Prostate gland (tissue), 2 donors: ENCODE measurements at regions not wholly inside any gene's neighbourhood (a gene's known extent, or its start where the extent isn't known, plus 50 kb on each side); places are given as distances from the start of the nearest gene placed in this dataset.
A peak's percentile ranks its signal among the peaks of the same experiment; 100 is the strongest.

Source experiments
- DNase-seq: peaks from one replicate; pipeline ENCODE4 v3.0.0-alpha.2; 2019; ENCODE audit warnings: low spot score
- H3K27ac ChIP-seq, 2 donors: fragments of 200-600 bp; sonication (generic); 2 replicates each; pipeline ENCODE4 v1.5.1; 2017 to 2019
- H3K27me3 ChIP-seq: fragments of 200-600 bp; sonication (generic); replicated peaks from 2 replicates; pipeline ENCODE4 v1.5.1; 2019; ENCODE audit not compliant: insufficient read depth
- H3K36me3 ChIP-seq, 2 donors: fragments of 200-600 bp; sonication (generic); 1 replicate in 1 of 2; 2 replicates in 1 of 2; pipeline versions ENCODE4 v1.5.1 to v1.8.1; 2017 to 2019
- H3K4me1 ChIP-seq: fragments of 200-600 bp; sonication (generic); replicated peaks from 2 replicates; pipeline ENCODE4 v1.5.1; 2019
- H3K4me3 ChIP-seq, 2 donors: fragments of 200-600 bp; sonication (generic); 2 replicates each; pipeline ENCODE4 v1.5.1; 2017 to 2019
- H3K9me3 ChIP-seq: fragments of 200-600 bp; sonication (generic); 2 replicates; pipeline ENCODE4 v1.5.1; 2017
- POLR2A ChIP-seq: fragments of 450-650 bp; IDR thresholded peaks from one replicate; pipeline ENCODE4 v1.6.1; 2016; ENCODE audit warnings: antibody characterized with exemption, mild to moderate bottlenecking
- POLR2AphosphoS5 ChIP-seq: sonication (generic); formaldehyde crosslinking; IDR thresholded peaks from one replicate; pipeline ENCODE4 v1.6.1; 2017; ENCODE audit warnings: antibody characterized with exemption
- WGBS: methylation state at CpG from one replicate; pipeline ENCODE4 v1.1.5; 2018; 5-methylcytosine and 5-hydroxymethylcytosine counted together
- intact Hi-C: fragments of 100-400 bp; cut with DNase I; formaldehyde crosslinking; loops from one replicate; pipeline ENCODE4 v1.14.2; 2022
- TF ChIP-seq, protein P1 (sequence below), 4 experiments: fragments of 200-600 bp in 2 of 4; fragments of 450-650 bp in 2 of 4; sonication (generic) in 2 of 4; IDR thresholded peaks; 1 replicate in 3 of 4; 2 replicates in 1 of 4; pipeline ENCODE4 v1.5.1; 2016 to 2019; ENCODE audit warnings: antibody characterized with exemption in 4 of 4, mild to moderate bottlenecking in 2 of 4, moderate library complexity in 2 of 4

DNA sequence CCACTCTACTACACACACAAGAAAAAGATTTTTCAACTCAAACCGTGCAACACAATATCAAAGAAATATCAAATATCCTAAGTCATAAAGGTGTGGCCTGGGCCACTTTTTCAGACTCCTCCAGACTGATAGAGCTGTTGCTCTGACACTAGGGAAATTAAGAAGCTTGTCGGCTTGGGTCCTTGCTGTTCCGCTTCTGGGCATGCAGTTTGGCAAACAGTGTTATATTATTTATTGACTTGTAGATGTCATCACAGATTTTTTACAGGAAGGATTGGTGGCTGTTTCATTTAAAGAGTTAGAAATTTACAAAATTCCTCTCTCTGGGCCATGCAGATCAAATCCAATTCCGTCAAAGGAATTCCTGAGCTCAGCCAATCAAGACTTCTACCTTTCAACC, 64.5 kb upstream of the EPCAM start:
- peak; percentile 37 for DNase-seq

DNA sequence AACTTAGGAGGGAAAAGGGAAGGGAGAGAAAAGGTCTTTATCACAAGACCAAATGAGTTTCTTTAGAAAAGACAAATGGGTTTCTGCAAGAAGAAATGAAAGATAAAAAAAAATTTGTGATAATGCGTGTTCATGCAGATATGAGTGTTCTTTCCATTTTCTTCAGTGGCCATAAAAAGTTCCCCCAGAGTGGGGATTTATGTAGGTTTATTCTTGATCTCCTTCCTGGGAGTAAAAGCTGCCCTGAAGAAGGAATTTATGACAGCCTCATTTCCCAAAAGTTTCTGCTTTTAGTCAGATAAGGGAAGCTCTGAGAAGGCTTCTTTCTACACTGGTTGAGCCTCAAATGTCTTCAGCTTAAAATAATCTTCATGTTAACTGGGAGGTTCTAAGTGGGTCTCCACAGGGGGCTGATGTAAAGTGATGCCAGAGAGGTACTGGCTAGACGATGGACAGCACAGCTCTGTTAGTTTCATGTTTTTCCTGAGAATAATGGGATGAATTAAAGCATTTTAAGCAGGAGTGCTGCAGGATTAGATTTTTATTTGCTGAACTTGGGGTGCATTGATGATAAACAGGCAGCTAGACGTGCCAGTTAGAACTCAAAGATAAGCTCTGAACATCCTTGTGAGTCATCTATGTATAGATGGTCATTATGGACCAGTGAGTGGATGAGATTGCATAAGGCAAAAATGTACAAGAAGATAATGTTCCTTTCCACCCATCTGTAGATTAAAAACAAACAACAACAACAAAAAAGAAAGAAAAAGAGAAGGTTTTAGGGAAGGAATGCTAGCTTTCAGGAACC, 65.6 kb upstream of the EPCAM start:
- H3K27me3 ChIP-seq: no peaks in the 10 kb centered on the region
- no peak overlapping the region for H3K4me3 ChIP-seq
- no peaks in the 10 kb centered on the region for H3K4me1 ChIP-seq
- WGBS: 64% methylated on average over 3 of the region's 3 CpGs
- intact Hi-C loops: no loop called here
- no peaks in the 10 kb centered on the region for H3K36me3 ChIP-seq
- TF ChIP-seq POLR2AphosphoS5 (no peak), POLR2A (no peak)
- TF ChIP-seq, protein P1, sequence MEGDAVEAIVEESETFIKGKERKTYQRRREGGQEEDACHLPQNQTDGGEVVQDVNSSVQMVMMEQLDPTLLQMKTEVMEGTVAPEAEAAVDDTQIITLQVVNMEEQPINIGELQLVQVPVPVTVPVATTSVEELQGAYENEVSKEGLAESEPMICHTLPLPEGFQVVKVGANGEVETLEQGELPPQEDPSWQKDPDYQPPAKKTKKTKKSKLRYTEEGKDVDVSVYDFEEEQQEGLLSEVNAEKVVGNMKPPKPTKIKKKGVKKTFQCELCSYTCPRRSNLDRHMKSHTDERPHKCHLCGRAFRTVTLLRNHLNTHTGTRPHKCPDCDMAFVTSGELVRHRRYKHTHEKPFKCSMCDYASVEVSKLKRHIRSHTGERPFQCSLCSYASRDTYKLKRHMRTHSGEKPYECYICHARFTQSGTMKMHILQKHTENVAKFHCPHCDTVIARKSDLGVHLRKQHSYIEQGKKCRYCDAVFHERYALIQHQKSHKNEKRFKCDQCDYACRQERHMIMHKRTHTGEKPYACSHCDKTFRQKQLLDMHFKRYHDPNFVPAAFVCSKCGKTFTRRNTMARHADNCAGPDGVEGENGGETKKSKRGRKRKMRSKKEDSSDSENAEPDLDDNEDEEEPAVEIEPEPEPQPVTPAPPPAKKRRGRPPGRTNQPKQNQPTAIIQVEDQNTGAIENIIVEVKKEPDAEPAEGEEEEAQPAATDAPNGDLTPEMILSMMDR (IDR thresholded peaks at IDR 0.05): no peak
- no peak overlapping the region for H3K27ac ChIP-seq
- no peak for DNase-seq
- H3K9me3 ChIP-seq: no peaks in the 10 kb centered on the region

More for the DNA sequence above, 64.5 kb upstream of the EPCAM start:
- 39% methylated on average over 4 of the region's 4 CpGs for whole genome bisulfite sequencing
- no peaks in the 10 kb centered on the region for H3K27me3 ChIP-seq
- no peaks in the 10 kb centered on the region for H3K36me3 ChIP-seq
- TF ChIP-seq POLR2A: no peak
- TF ChIP-seq, protein P1 (IDR thresholded peaks at IDR 0.05): no peak
- TF ChIP-seq POLR2AphosphoS5: peak; percentile 64
- intact Hi-C loops: no loop called here
- no peaks in the 10 kb centered on the region for H3K9me3 ChIP-seq
- no peak overlapping the region for H3K4me3 ChIP-seq
- H3K27ac ChIP-seq: no peak overlapping the region
- H3K4me1 ChIP-seq: no peaks in the 10 kb centered on the region

DNA sequence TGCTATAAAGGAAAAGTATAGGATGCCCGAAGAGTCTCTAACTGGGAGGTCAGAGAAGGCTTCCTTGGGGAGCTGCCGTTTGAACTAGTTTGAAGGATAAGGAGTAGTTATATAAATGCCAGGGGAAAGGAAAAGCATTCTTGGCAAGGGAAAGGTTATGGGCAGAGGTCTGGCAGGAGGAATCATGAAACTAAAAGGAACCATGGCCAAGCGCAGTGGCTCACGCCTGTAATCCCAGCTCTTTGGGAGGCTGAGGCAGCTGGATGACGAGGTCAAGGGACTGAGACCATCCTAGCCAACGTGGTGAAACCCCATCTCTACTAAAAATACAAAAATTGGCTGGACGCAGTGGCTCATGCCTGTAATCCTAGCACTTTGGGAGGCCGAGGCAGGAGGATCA, 66.8 kb upstream of the EPCAM start:
- Histone ChIP-seq H3K9me3 (no peaks in the 10 kb centered on the region), H3K4me3 (no peak overlapping the region), H3K4me1 (no peaks in the 10 kb centered on the region), H3K27ac (no peak overlapping the region), H3K27me3 (no peaks in the 10 kb centered on the region), H3K36me3 (no peaks in the 10 kb centered on the region)
- 79% methylated on average over 8 of the region's 8 CpGs for WGBS
- intact Hi-C loops: no loop called here
- no peak for DNase-seq
- TF ChIP-seq, protein P1 (IDR thresholded peaks at IDR 0.05): no peak
- no peak for TF ChIP-seq POLR2A
- no peak for TF ChIP-seq POLR2AphosphoS5

DNA sequence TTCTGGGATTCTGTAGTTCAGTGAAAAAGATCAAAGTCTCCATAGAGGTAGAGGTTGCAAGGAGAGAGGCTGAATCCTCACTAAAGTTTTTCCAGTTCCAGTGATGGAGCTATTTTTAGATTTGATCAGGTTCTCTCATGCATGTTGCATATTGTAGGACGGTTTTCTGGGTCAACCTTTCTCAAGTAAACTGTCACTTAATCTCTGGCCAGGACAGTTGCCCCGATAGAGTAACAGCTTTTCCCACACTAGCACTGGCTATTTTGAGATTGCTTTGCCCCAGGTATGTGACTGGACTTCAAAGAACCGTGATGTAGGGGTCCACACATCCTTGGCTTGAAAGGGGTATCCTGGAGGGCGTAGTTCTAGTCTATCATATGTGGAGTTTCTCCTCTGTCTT, 67.4 kb upstream of the EPCAM start:
- Histone ChIP-seq H3K36me3 (no peaks in the 10 kb centered on the region), H3K4me3 (no peak overlapping the region), H3K4me1 (no peaks in the 10 kb centered on the region), H3K9me3 (no peaks in the 10 kb centered on the region), H3K27ac (no peak overlapping the region), H3K27me3 (no peaks in the 10 kb centered on the region)
- 91% methylated on average over 4 of the region's 4 CpGs for WGBS
- no peak for DNase-seq
- intact Hi-C loops: no loop called here
- TF ChIP-seq POLR2A: no peak
- TF ChIP-seq, protein P1 (IDR thresholded peaks at IDR 0.05): no peak
- TF ChIP-seq POLR2AphosphoS5: no peak

DNA sequence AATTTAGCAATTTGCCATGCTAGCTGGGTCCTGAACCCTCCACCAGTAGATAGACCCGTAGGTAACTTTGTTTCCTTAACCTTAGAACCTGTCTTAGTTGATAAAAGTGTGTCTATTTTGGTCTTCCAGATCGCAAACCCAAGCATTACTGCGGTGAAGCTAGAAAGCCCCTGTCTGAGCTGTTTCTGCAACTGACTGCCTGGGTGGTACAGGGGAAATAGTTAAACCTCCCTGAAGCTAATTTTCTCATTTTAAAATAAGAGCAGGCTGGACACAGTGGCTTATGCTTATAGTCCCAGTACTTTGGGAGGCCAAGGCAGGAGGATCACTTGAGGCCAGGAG, 67.9 kb upstream of the EPCAM start:
- no peaks in the 10 kb centered on the region for H3K27me3 ChIP-seq
- intact Hi-C loops: no loop called here
- WGBS: 82% methylated on average over 3 of the region's 3 CpGs
- no peak overlapping the region for H3K4me3 ChIP-seq
- no peak overlapping the region for H3K27ac ChIP-seq
- H3K9me3 ChIP-seq: no peaks in the 10 kb centered on the region
- no peak for DNase-seq
- H3K4me1 ChIP-seq: no peaks in the 10 kb centered on the region
- H3K36me3 ChIP-seq: no peaks in the 10 kb centered on the region
- no peak for TF ChIP-seq POLR2AphosphoS5
- TF ChIP-seq POLR2A: no peak
- TF ChIP-seq, protein P1 (IDR thresholded peaks at IDR 0.05): no peak
